Anterior cingulate cortex (tissue), 58 donors: ENCODE measurements at regions not wholly inside any gene's neighbourhood (a gene's known extent, or its start where the extent isn't known, plus 50 kb on each side); places are given as distances from the start of the nearest gene placed in this dataset.

Experiments
- DNase-seq, 58 donors: peaks; one replicate each; lab custom pipeline; 2025; lab: John Stamatoyannopoulos, UW

DNA sequence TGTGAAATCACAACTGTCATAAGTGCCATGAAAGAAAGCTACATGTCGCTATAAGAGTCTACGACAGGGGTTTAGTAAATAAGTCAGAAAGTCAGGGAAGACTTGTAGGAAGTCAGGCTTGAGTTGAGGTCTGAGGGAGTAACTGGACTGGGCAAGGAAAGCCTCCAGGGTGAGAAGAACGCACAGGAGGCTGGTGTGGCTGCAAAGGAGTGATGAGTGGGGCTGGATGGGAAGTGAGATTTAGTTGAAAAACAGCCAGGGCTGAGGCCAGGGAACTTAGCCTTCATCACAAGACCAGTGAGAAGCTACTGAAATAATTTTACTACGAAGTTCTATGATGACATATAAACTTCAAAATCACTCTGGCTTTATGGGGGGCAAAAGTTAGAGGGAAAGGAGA, 763.7 kb upstream of the PHF14 start:
- no peak for DNase-seq

DNA sequence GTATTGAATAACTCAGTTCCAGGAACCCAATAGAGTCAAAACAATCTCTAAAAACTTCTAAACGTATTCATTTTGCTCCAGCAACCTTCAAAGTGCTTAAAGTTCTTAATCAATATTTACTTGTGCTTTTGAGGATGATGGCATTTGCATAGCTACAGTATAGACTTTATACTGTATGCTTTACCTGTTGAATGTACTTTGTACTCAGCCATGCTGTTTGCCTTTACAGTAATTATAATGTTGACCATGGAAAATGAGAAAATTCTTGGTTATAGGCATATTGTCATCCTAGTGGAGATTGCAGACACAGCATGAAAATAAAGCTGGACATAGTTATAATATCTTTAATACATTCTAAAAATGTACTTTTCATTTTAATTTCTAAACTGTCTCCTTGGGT, 762.7 kb upstream of the PHF14 start:
- no peak for DNase-seq

DNA sequence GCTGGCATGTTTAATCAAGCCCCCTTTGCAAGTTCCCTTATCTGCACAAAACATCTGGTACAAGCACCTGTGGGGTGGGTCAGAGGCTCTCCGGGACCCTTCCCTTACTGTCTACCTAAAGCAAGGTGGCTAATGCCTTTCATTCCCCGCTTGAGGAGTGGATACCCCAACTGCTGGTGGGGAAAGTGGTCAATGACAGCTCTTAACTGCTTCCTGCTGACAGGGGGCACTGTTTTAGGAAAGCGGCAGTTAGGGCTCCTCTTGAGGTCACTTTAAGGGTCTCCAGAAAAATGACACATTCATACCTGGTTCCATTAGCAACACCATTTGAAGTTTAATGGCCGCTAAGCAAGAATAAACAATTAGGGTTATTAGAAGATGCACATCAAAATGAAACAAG, 761.8 kb upstream of the PHF14 start:
- DNase-seq, result no peak

DNA sequence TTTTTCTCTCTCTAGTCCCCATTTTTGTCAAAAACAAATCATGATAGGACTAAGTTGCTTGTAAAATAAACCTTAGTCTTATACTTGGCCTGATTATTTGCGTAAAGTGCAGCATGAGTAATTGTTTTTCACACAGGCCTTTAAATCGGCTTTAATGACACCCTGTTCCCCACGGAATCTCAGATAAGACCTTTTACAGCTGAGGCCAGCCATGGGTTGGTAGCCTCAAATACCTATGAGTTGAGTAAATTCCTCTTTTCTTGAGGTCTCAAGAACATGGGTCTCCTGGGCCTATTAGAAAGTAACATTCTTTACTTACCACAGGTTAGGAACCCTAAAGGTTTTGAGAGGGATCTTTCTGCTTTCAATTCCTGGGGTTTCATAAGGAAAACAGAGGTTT, 761.0 kb upstream of the PHF14 start:
- DNase-seq, result no peak

DNA sequence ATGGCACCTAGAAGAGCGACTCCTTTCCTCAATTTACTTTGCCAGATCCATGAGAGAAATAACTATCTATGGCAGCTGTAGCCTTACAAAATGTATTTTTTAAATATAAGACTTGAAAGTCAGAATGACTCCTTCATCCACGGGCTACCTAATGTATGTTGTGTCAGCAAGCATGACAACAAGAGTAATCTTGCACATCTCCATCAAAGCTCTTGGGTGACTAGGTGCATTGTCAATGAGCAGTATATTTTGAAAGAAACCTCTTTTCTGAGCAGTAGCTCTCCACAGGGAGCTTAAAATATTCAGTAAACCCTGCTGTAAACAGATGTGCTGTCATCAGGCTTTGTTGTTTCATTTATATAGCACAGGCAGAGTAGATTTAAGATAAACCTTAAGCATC, 757.2 kb upstream of the PHF14 start:
- DNase-seq, result no peak

DNA sequence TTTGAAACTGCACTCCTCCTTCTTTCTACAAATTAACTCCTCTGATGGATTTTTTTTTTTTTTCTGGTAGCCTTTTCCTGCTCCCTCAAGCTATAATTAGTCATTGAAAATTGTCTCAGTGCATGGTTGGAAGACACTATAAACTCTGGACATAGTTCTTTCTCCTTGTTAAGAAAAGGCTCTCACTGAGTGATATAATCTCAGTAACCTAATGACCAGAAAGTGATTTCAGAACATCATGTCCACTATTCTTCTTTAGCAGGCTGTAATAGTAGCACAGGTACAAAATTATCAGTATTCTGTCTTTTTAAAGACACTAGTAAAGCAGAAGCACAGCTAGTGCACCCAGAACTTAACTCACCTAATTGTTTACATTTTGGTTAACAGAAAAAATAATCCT, 752.6 kb upstream of the PHF14 start:
- DNase-seq, result no peak

DNA sequence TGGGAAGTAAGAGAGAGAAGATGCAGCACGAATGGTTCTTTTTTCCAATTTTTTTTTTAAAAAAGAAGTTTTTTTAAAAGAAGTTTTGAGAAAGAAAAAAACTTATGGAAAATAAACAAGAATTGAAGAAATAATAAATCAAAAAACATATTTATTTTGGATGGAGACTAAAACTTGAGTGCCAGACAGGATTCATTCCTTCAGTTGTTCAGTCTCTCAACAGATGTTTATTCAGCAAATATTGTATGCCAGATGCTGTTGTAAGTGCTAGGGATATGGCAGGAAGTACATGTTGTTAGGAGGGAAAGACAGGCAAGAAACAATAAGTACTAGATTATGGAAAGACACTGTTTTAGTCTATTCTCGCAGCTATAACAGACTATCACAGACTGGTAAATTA, 750.7 kb upstream of the PHF14 start:
- DNase-seq, result no peak

DNA sequence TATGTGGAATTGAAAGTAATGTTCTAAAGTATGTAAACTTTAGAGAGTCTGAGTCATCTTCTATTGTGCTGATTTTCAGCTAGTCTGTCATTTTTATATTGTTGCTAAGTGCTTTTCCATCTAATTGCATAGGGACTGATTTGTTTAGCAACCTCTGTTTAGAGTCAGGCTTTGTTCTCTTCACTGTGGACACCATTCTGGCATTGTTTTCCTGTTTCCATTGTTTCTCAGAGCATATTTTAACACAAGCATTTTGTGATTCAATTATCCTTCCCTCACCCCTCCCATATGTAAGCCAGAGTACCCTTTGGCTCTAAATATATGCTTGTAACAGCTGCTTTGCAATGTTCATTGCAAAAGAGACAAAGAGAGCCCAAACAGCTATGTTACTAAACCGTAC, 748.4 kb upstream of the PHF14 start:
- no peak for DNase-seq

DNA sequence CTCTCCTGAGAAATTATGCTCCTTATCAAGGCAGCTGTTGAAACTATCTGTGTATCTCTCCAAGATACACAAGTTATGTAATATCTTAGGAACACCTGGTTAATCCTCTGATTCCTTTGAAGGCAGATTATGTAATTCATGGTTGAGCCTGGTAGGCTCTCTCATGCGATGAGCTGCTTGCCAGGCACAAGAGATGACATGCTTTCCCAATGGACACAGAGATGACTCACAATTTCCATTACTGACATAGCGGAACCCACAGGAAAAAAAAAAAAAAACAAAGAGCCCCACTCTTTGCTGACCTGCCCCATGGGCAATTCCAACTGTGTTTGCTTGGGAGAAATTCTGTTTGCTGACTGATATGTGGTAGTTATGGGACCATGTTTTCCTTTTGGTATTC, 736.4 kb upstream of the PHF14 start:
- DNase-seq, result no peak

DNA sequence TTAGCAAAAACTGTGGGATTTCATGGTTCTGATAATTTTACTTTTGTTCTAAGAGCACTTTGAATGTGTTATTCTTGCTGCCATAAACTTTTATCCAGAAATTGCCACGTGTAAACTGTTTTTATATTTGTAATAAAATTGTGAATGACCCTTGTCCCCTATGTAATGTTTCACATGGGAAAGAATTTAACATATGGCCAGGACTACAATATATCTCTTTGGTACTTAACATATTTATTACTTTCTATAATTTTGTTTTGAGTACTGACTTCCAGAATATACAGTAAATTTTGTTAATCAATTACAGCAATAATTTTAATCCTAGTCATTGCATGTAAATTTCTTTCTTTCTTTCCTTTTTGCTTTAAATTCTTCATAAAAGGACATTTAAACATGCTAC, 735.0 kb upstream of the PHF14 start:
- DNase-seq, result no peak

DNA sequence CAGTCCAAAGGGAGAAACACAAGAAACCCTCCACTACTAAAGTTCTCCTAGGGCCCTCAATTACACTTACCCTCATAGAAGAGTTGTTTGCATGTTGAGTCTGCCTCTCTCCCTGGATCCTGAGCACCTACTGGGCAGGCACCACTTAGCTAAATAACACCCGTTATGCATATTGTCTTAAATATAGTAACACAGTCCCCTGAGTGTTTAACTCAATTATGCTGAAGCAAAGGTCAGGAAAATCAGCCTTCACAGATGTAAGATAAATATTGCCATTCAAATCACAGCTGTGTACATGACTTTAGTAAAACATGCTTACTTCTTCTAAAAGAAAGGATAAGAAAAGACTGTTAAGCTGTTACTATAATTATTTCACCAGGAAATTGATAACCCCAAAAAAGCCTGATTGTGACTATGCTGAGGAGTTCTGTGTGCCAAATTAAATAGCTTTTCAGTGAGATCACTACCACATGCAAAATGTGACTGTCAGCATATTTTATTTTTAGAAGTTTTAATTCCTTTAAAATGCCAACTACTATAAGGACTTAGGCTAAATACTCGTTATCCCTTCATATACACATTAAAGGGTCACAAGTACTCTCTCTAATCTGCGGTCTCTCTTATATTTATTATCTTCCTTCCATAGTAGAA, 733.9 kb upstream of the PHF14 start:
- DNase-seq, result no peak

DNA sequence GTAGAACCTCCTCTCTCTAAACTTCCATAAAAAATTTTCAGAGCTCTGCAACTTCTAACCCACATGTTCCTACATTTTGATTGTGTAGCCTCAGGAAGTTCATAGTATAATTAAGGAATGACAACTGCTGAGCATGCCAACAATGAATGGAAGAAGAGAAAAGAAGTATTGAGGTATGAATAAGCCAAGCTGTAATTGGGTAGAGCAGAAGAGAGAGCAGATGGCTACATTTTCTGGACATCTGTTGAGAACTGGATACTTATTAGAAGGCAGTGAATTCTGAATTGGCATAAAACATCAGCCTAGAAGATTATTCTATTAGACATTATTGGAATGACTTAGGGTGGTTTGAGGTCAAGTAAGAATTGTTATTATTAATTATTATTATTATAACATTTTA, 728.3 kb upstream of the PHF14 start:
- no peak for DNase-seq

DNA sequence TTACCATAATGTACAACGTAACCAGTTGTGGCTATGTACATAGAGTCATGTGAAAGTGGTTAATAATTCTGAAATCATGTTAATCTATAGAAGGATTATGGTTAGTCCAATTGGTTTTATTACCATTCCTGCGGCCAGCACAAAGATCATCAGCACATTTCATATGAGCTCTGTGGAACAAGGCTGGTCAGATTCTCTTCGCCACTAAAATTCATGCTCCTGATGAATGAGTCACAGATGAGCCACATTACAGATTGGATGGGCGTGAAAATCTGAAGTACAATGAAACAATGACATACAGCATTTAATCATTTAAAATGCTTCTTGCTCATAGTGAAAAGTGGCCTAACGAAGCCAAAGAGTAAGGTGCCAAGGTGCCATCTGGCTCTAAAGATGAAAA, 716.2 kb upstream of the PHF14 start:
- DNase-seq, result no peak

DNA sequence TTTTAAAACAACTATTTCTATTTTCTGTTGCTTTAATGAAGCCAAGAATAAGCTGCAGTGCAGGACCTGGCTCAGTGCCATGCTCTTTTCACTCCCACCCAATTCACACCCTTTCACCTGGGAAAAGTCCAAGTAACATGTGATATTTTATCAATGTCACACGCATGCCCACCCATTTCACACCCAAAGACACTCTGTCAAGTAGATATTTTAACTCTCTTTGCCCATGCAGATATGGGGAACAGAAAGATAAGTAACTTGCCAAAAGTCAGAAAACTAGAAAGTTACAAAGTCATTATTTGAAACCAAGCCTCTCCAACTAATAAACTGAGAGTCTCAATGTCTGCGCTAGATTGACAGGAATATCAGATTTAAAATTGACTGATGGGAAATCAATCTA, 706.7 kb upstream of the PHF14 start:
- DNase-seq, result no peak

DNA sequence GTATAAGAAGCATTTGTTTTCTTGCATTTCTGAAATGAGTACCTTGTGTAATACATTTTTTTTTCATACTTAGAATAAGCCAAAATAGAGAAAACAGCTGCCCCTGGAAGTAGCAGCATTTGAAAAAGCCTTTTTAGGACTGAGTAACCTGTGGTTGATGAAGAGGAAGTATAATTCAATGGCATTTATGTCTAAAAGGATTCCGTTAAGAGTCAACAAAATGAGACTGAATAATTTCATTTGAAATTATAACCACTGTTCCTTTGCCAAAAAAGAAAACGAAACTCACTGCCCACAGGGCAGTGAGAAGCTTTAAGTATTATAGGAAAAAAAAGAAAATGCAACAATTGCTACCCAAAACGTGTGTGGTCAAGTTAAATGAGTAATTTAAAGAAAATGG, 705.6 kb upstream of the PHF14 start:
- DNase-seq, result no peak

DNA sequence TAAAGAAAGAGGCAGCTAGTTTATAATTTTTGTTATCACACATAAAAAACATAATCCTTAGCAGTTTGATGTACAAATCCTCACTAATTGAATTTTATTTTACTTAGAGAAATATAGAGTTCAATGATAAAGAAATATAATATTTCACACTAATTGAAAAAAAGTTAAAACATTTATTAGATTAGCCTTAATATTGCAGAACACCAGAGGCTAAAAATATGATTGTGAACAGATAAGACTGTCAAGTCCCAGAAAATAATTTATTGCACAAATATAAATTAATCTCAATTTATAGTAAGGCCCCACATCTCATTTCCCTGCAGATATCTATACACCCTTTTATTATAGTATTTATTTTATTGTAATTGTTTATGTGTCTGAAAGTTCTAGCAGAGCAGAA, 690.8 kb upstream of the PHF14 start:
- DNase-seq, result no peak

DNA sequence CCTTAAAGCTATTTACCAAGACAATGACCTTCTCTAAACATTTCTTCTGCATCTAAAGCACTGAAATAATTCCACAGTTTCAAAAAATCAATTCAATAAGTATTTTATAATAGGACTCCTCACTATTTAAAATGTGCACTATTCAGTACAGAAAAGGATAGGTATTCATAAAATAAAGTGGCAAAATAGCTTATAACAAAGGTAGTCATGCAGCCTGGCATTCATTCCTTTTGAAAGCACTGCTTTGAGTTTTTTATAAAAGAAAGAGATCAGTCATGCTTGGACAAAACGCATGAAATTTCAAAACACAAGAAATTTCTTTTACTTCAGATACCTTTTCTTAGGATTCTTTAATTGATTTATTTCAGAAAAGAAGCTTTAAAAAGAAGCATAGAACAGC, 689.7 kb upstream of the PHF14 start:
- no peak for DNase-seq

DNA sequence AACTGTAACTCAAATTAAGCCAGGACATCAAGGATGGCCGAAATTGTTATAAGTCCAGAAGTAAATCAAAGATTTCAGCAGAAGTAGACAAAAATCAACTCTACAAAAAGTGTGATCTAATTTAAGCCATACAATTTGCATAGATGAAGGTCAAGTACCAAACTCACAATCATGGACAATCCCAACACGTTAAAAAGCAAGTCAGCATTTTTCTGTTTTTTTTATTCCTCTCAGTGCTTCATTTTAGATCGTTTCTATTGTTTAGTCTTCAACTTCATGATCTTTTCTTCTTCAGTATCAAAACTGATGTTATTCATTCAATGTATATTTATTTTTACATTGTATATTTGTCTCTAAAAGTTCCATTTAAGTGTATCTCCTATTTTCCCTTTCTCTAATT, 674.3 kb upstream of the PHF14 start:
- DNase-seq, result no peak

DNA sequence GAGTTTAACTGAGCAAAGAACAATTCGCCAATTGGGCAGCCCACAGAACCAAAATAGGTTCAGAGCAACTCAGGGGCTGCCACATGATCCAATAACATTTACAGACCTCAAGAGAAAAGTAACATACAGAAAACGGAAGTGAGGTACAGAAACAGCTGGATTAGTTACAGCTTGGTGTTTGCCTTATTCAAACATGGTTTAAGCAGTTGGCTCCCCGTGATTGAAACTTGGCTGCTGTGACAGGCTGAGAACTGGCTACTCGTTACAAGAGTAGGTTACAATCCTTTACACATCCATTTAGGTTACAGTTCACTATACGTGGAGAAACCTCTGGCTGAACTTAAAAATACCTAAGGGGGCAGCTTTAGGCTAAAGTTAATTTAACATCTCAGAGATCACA, 673.1 kb upstream of the PHF14 start:
- no peak for DNase-seq

DNA sequence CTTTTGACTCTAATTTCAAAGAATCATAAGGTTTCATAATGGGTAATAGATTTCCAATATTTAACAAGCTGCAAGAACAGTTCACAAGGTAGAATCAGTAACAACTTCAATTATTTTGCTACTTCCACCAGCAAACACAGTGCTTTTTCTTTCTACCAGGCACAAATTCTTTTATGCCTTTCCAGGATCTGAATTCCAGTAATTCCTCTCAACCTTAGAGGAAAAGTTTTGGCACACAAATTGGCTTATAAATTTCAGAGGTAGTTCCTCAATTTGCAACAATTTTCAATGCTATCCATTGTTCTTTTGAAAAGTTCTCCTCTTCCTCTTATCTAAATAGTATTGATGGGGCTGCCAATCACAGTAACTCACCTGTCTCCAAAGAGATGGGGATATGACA, 665.4 kb upstream of the PHF14 start:
- no peak for DNase-seq

DNA sequence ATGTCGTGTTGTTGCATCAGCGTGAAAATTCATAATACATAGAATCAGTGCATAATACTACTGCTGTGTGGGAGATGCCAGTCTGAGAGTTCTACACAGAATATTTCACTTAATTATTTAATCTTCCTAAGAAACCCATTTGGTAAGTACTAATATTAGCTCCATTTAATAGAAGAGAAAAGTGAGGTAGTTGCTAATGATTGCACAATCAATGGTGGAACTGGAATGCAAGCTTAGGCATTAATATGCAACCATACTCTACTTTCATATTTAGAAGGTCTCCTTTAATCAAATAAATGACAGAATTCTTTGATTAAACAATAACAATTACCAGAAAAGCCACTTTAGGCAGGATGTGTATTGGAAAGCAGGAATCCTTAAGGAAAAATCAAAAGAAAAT, 660.7 kb upstream of the PHF14 start:
- DNase-seq, result no peak

DNA sequence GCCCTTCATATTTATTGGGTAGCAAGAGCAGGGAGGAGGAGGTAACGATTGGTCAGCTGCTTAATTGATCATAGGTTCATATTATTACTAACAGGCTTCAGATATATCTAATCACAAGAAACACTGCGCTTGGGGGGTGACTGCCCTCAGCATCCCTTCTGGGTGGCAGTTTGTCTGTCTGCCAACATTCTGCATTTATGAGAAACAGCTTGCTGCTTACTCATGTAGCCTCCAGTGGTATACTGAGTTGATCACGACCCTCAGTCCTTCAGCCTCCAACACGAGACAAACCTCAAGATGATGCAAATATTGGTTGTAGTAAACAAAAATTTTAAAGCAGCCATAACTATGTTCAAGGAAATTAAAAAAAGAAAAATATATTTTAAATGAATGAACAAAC, 657.8 kb upstream of the PHF14 start:
- no peak for DNase-seq

DNA sequence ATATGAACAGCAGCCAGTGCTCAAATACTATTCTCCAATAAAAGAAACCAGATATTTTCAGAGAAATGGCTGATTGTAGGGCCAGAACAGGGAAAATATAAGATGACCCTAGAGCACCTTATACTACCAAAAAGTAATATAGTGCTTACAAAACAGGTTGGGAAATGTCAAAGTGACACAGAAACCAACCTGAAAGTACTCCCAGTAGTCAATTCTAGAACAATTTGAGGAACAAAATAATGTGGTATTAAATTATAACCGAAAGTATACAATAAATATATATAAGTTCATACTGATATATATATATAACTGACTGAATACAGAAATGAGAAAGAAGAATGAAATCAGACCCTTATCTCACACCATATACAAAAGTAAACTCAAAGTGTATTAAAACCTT, 657.2 kb upstream of the PHF14 start:
- no peak for DNase-seq

DNA sequence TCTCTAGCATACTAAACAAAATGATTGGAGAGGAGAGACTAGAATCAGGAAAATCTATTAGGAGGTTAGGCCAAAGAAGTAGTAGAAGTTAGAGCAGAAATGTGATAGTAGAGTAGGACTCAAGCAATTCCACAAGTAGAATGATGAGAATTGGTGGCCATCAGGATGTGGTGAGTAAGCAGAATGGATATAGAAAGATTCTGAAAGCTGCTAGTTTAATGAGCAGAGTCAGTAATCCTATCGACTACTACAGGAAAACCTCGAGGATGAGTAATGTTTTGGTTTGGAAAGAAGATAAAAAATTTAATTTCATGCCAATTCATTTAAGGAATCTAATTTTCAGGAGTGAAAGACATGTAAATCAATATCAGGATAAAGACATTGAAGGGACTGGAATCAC, 648.3 kb upstream of the PHF14 start:
- no peak for DNase-seq
